Endodermal cell (in vitro differentiated cells): ENCODE measurements at regions not wholly inside any gene's neighbourhood (a gene's known extent, or its start where the extent isn't known, plus 50 kb on each side); places are given as distances from the start of the nearest gene placed in this dataset.

Experiments
- DNase-seq: peaks from one replicate; pipeline ENCODE4 v3.0.0-alpha.2; 2017
- H3K27ac ChIP-seq: 2 replicates; pipeline ENCODE4 v1.5.1; 2013; ENCODE audit warnings: mild to moderate bottlenecking, low read depth, low read length, moderate library complexity
- H3K27me3 ChIP-seq: 2 replicates; pipeline ENCODE4 v1.6.1; 2013; ENCODE audit warnings: mild to moderate bottlenecking, low read length, moderate library complexity; ENCODE audit not compliant: insufficient read depth, control insufficient read depth, poor library complexity, severe bottlenecking
- H3K36me3 ChIP-seq: 2 replicates; pipeline ENCODE4 v1.7.0; 2013; ENCODE audit warnings: mild to moderate bottlenecking, low read length, moderate library complexity; ENCODE audit not compliant: control insufficient read depth, insufficient read depth
- H3K4me1 ChIP-seq: one replicate; pipeline ENCODE4 v1.7.0; 2013; ENCODE audit warnings: low read length; ENCODE audit not compliant: control insufficient read depth, insufficient read depth
- H3K4me3 ChIP-seq: 2 replicates; pipeline ENCODE4 v1.5.1; 2013; ENCODE audit warnings: mild to moderate bottlenecking, low read length, moderate library complexity
- H3K9ac ChIP-seq: 2 replicates; pipeline ENCODE4 v1.6.1; 2013; ENCODE audit warnings: mild to moderate bottlenecking, low read length, moderate library complexity; ENCODE audit not compliant: poor library complexity, severe bottlenecking; ENCODE audit errors: extremely low read depth
- H3K9me3 ChIP-seq: 2 replicates; pipeline ENCODE4 v1.6.1; 2013; ENCODE audit warnings: mild to moderate bottlenecking, low read length, moderate library complexity; ENCODE audit not compliant: control insufficient read depth
- H3K27ac Mint-ChIP-seq: 2 replicates; pipeline ENCODE4 v1.8.0; 2020; ENCODE audit warnings: mixed read lengths
- H3K27me3 Mint-ChIP-seq: 2 replicates; pipeline ENCODE4 v1.8.0; 2021; ENCODE audit warnings: mild to moderate bottlenecking, mixed read lengths; ENCODE audit not compliant: insufficient read depth
- H3K36me3 Mint-ChIP-seq: 2 replicates; pipeline ENCODE4 v1.8.0; 2020; ENCODE audit warnings: low read depth, mixed read lengths
- H3K4me1 Mint-ChIP-seq: 2 replicates; pipeline ENCODE4 v1.8.0; 2020; ENCODE audit warnings: mixed read lengths
- H3K4me3 Mint-ChIP-seq: 2 replicates; pipeline ENCODE4 v1.8.0; 2020; ENCODE audit warnings: mild to moderate bottlenecking, moderate library complexity, mixed read lengths
- H3K9me3 Mint-ChIP-seq: 2 replicates; pipeline ENCODE4 v1.8.0; 2020; ENCODE audit warnings: mild to moderate bottlenecking, mixed read lengths
- WGBS, 2 experiments: methylation state at CpG; one replicate each; pipeline versions ENCODE4 v1.1.5 to v1.1.7; 2013; ENCODE audit warnings: missing lambda C conversion rate in 2 of 2, mixed read lengths in 1 of 2; ENCODE audit not compliant: insufficient coverage in 1 of 2, insufficient read length in 1 of 2; 5-methylcytosine and 5-hydroxymethylcytosine counted together
- TF ChIP-seq, protein P1 (sequence below): fragments of 200-600 bp; sonication (generic); conservative IDR thresholded peaks from 2 replicates; pipeline ENCODE4 v1.5.0; 2021; ENCODE audit warnings: antibody characterized with exemption, mild to moderate bottlenecking

DNA sequence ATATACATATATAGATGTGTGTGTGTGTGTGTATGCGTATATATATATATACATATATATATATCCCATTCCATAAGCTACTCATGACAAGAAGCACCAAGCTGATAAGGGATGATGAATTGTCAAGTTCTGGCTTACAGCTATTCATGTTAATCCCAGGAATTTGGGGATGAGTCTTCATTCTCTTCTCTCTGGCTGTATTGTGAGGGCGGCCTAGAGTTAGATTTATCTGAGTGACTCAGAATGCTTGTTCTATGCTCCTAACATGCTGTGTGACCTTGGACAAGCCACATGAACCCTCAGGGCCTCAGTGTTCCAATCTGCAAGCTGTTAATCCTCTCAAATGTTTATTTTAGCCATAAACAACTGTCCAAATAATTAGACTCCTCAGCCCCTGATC lies 749.0 kb downstream of the MED13L start:
- Mint-ChIP-seq H3K27ac (no peak overlapping the region), H3K9me3 (no peaks in the 10 kb centered on the region), H3K36me3 (no peaks in the 10 kb centered on the region), H3K27me3 (peaks cover 12% of the 10 kb centered on the region), H3K4me1 (peaks cover 20% of the 10 kb centered on the region), H3K4me3 (no peak overlapping the region)
- H3K27me3 ChIP-seq, result no peaks in the 10 kb centered on the region
- H3K9me3 ChIP-seq, result no peaks in the 10 kb centered on the region
- H3K4me1 ChIP-seq, result no peaks in the 10 kb centered on the region
- H3K9ac ChIP-seq, result no peak overlapping the region
- TF ChIP-seq, protein P1, sequence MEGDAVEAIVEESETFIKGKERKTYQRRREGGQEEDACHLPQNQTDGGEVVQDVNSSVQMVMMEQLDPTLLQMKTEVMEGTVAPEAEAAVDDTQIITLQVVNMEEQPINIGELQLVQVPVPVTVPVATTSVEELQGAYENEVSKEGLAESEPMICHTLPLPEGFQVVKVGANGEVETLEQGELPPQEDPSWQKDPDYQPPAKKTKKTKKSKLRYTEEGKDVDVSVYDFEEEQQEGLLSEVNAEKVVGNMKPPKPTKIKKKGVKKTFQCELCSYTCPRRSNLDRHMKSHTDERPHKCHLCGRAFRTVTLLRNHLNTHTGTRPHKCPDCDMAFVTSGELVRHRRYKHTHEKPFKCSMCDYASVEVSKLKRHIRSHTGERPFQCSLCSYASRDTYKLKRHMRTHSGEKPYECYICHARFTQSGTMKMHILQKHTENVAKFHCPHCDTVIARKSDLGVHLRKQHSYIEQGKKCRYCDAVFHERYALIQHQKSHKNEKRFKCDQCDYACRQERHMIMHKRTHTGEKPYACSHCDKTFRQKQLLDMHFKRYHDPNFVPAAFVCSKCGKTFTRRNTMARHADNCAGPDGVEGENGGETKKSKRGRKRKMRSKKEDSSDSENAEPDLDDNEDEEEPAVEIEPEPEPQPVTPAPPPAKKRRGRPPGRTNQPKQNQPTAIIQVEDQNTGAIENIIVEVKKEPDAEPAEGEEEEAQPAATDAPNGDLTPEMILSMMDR, result no peak
- WGBS, 2 experiments, result 92% methylated on average over 1 of the region's 2 CpGs; no CpG with 5 or more reads in 1 of the 2 experiments
- no peak overlapping the region for H3K27ac ChIP-seq
- DNase-seq, result no peak
- H3K36me3 ChIP-seq, result no peaks in the 10 kb centered on the region
- H3K4me3 ChIP-seq, result no peak overlapping the region

- Mint-ChIP-seq H3K27me3 (peaks cover 3% of the 10 kb centered on the region), H3K36me3 (no peaks in the 10 kb centered on the region), H3K4me3 (no peak overlapping the region), H3K9me3 (peaks cover 14% of the 10 kb centered on the region), H3K4me1 (peaks cover 36% of the 10 kb centered on the region), H3K27ac (no peak overlapping the region)
- H3K4me1 ChIP-seq, result no peaks in the 10 kb centered on the region
- H3K36me3 ChIP-seq, result no peaks in the 10 kb centered on the region
- no peak overlapping the region for H3K27ac ChIP-seq
- H3K27me3 ChIP-seq, result no peaks in the 10 kb centered on the region
- TF ChIP-seq, protein P1, result no peak
- H3K9ac ChIP-seq, result no peak overlapping the region
- WGBS, 2 experiments, result 76 to 78% methylated on average over 7 to 8 of the region's 8 CpGs
- DNase-seq, result no peak
- peaks cover 16% of the 10 kb centered on the region for H3K9me3 ChIP-seq
- no peak overlapping the region for H3K4me3 ChIP-seq
Observed at GRCh38 chr12:115521771-115522409, 755.6 kb downstream of the MED13L start.

DNA sequence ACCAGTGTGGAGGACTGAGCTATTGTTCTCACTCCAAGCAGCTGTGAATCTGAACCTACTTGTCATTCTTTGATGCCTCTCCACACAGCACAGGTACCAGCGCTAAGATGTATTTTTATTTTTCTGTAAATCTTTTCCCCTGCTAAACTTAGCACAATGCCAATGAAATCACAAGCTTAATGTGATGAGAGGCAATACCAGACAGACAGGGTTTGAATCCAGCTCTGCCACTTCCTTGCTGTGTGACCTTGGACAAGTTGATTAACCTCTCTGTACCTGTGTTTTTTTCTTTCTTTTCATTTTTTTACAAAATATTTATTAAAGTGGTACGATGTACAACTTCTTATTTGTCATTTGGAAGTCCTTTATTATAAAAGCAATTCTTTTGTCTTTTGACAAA lies 757.6 kb downstream of the MED13L start:
- Mint-ChIP-seq H3K4me1 (peaks cover 19% of the 10 kb centered on the region), H3K36me3 (no peaks in the 10 kb centered on the region), H3K27ac (no peak overlapping the region), H3K27me3 (peaks cover 11% of the 10 kb centered on the region), H3K4me3 (no peak overlapping the region), H3K9me3 (peaks cover 26% of the 10 kb centered on the region)
- Histone ChIP-seq H3K9me3 (peaks cover 21% of the 10 kb centered on the region), H3K4me1 (no peaks in the 10 kb centered on the region), H3K27ac (no peak overlapping the region), H3K4me3 (no peak overlapping the region), H3K36me3 (no peaks in the 10 kb centered on the region), H3K9ac (no peak overlapping the region), H3K27me3 (no peaks in the 10 kb centered on the region)
- DNase-seq, result no peak
- TF ChIP-seq, protein P1, result no peak
- 93% methylated on average over 1 of the region's 2 CpGs; no CpG with 5 or more reads in 1 of the 2 experiments for WGBS, 2 experiments
